Middle frontal gyrus (tissue), 1 donor: ENCODE measurements at regions not wholly inside any gene's neighbourhood (a gene's known extent, or its start where the extent isn't known, plus 50 kb on each side); places are given as distances from the start of the nearest gene placed in this dataset.

Experiments used
- DNase-seq: peaks from one replicate; pipeline ENCODE4 v3.0.0-alpha.2; 2015; ENCODE audit warnings: low spot score; ENCODE audit errors: extremely low spot score

DNA sequence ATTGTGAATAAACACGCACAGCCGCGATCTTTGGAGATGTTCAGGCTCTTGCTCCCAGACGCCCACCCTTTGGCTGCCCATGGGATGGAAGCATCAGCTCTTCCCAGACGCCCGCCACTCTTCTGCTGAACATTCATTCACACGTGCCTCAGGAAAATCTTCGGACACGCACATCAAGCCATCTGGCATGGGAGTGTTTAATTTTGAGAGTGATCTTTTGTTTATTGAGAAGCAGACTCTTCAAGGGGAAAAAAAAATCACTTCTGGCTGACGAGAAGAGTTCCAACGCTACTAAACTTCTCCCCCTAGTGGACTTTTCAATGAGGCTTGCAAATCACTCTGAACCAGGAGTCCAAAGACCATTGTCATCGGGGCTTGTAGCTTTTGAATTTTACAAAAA is 62.0 kb upstream of the NUDT7 start:
- no peak for DNase-seq

DNA sequence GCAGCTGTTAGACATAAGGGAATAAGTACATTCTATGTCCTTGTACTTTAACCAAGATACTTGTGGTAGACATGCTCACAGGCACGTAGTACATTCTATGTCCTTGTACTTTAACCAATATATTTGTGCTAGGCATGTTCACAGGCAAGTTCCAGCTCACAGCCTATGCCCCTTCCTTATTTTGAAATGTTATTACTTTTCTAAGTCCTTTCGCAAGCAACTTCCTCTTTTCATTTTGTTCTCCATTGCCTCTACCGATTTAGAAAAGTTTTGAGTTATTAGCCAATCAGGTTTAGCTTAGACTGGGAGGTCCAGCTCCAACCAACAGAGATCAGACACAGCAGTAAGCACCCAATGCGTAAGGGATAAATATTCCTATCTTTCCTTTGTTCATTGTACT is 60.1 kb upstream of the NUDT7 start:
- no peak for DNase-seq

DNA sequence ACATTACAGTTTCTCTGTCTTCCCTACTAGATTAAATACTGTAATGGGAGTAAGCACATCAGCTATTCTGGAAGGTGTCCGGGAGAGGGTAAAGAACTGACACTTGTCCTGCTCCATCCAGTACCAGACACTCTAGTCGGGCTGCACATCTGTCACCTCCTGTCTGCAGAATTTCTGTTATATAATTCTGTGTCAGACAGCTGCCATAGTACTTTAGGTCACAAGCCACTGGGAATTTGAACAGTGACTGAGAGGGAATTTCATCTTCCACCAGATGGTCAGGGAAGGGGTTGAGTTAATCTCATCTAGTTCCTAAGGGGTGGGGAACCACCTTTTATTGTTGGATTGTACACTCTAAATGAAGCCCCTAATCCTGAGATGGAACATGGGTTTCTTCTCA is 58.6 kb upstream of the NUDT7 start:
- no peak for DNase-seq

DNA sequence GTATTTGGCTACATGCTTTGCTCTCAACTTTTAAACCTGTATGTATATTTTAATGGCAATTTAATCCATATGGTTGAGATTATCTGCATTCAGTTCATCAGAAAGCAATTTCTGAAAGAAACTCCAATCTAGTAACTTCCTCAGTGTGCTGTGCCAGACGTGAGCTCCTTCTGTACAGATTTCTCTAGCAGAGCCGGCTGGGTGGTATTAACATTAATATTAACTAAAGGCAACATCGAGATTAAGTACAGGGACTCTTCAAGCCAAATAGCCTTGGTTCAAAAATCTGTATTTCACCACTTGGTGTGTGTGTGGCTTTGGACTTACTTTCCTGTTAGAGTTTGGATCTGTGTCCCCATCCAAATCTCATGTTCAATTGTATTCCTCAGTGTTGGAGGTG is 55.5 kb upstream of the NUDT7 start:
- DNase-seq: no peak

DNA sequence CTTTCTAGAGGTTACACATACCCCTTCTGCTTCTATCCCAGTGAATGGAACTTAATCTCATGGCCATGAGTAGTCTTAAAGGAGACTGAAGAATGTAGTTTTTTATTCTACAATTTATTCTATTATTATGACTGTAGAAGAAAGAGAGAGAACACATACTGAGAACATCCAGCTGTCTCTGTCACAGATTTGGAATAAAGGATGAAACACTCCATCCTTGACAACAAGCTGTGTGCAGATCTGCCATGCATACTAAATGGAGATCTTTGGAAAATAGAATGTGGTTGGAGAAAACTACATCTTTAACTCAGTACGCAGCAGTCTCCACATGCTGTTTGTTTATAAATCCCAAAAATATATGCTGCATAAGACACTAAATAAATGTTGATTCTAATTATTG is 54.1 kb upstream of the NUDT7 start:
- DNase-seq: no peak

DNA sequence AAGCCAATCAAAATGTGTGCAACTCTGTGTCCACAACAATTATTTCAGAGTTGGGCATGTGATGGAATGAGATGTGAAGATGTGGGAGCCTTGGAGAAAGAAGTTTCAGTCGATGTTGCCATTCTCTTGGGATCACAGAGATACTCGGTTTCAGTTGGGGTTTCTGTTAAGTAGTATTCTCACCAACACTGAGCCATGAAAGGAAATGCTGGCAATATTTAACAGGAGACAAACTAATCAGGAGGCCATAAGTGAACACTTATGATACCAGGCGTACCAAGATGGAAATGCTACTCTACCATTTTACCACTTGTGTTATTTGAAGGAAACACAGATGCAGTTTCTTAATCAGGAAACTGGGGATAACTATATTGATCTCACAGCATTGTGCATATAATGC is 53.3 kb upstream of the NUDT7 start:
- no peak for DNase-seq
